Activated naive CD4-positive, alpha-beta T cell treated with anti-CD3 and anti-CD28 coated beads, Interleukin-2, amount 50 U/mL, for 72 hours (primary cell): ENCODE measurements at regions not wholly inside any gene's neighbourhood (a gene's known extent, or its start where the extent isn't known, plus 50 kb on each side); places are given as distances from the start of the nearest gene placed in this dataset.
A peak's percentile ranks its signal among the peaks of the same experiment; 100 is the strongest.
"Not testable (repeated sequence)": the region's sequence is repeated elsewhere in the genome, so short reads cannot be mapped to it uniquely, and the experiment has no call there.

Experiments used
- ATAC-seq, 2 donors: fragments of 150-1000 bp; cut with Tn5 transposase; 2 replicates each; pipeline ENCODE4 v1.10.0; 2021; ENCODE audit warnings: mild to moderate bottlenecking in 2 of 2, moderate library complexity in 2 of 2
- DNase-seq, 2 donors: peaks; one replicate each; pipeline ENCODE4 v3.0.0; 2021 to 2022; ENCODE audit warnings: low spot score in 2 of 2
- H3K27ac Mint-ChIP-seq, 2 donors: one replicate each; pipeline ENCODE4 v1.8.0; 2022; ENCODE audit warnings: mild to moderate bottlenecking in 2 of 2, mixed read lengths in 2 of 2
- H3K36me3 Mint-ChIP-seq, 2 donors: one replicate each; pipeline ENCODE4 v1.8.0; 2022; ENCODE audit warnings: mixed read lengths in 2 of 2
- H3K9me3 Mint-ChIP-seq, 2 donors: one replicate each; pipeline ENCODE4 v1.8.0; 2022; ENCODE audit warnings: mixed read lengths in 2 of 2

DNA sequence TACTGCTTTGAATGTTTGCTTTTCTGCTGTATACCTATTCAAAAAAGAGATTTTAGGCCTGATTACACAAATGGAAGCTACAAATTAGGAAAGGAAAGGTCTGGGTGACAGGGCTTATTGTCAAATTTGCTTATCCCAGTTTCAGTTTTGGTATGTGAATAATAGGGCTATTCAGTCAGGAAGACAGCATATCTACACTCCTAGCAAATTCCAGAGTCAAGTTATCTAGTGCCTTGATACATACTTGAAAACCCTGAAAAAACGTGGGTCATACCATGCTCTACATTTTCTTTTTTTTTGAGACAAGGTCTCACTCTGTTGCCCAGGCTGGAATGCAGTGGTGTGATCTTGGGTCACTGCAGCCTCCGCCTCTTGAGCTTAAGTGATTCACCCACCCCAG is 59.2 kb upstream of the CCDC180 start:
- not testable (repeated sequence) for H3K36me3 Mint-ChIP-seq, ATAC-seq, H3K9me3 Mint-ChIP-seq, DNase-seq
- peak overlapping the region in 1 of 2 donors; percentile 44 for H3K27ac Mint-ChIP-seq

DNA sequence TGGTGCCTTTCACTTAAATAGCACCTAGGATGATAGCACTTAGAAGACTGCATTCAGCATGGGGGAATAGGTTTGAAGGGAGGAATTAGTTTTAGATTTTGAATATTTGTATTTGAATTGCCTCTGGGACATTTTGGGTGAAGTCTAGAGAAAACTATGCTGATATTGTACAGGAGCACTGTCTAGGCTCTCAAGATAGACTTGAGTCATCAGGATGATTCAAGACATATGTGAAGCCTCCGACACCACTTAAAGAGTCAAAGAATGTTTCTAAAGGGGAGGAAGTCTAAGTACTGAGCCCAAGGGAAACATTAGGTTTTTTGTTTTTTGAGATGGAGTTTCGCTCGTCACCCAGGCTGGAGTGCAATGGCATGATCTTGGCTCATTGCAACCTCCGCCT is 63.9 kb upstream of the CCDC180 start:
- Mint-ChIP-seq H3K36me3 (peaks cover 0 to 3% of the 10 kb centered on the region in 2 donors), H3K9me3 (no peaks in the 10 kb centered on the region), H3K27ac (no peak overlapping the region)
- DNase-seq, result no peak
- ATAC-seq, result no peak

DNA sequence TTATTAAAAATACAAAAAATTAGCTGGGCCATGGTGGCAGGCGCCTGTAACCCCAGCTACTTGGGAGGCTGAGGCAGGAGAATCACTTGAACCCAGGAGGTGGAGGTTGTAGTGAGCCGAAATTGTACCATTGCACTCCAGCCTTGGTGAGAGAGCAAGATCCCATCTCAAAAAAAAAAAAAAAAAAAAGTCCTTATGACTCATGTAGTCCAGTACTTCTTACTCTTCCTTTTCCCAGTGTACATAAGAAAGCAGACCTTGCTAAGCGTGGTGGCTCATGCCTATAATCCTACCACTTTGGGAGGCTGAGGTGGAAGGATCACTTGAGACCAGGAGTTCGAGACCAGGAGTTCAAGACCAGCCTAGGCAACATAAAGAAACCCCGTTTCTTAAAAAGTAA is 66.0 kb upstream of the CCDC180 start:
- DNase-seq, H3K9me3 Mint-ChIP-seq, H3K27ac Mint-ChIP-seq, H3K36me3 Mint-ChIP-seq, ATAC-seq: not testable (repeated sequence)

DNA sequence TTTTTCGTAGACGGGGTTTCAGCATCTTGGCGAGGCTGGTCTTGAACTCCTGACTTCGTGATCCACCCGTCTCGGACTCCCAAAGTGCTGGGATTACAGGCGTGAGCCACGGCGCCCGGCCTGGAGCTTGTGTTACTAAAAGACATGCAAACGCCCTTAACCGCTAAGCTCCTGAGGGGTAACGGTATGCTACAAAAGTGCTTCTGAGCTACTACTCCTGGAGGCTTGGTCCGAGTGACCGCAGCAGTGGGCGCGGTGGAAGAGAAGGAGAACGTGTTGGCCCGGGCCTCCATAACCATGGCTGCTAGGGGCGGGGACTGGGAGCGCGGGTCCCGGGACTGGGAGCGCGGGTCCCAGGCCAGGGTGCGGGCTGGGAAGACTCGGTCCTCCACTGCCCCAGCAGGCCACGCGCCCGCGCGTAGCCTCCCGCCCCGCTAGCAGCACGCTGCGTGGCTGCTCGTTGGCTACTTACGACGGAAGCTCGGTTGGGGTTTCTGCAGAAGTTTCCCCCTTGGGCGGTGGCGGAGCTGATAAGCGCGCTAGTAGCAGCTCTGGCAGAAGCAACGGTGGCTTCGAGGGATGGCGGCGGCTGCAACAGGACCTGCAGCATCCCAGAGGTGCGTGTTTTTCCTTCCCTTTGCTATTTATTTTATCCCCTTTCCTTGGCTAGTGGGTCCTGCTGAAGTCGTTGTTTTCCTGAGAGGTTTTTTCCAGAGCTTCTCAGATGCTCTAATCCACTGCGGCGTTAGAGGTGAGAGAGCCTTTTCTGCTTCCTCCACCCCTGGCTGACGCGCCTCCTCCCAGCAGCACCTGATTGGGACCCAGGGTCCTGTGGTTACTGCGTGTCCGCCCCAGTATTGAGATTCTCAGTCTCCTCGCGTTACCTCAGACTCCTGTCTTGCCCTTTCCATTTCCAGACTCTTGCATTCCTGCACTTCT is 69.2 kb upstream of the CCDC180 start:
- peak; percentile 75 to 76 for DNase-seq
- Mint-ChIP-seq H3K36me3 (peaks cover 0 to 10% of the 10 kb centered on the region in 2 donors), H3K27ac (peak overlapping the region; percentile 84 to 97), H3K9me3 (no peaks in the 10 kb centered on the region)
- ATAC-seq, result peak; percentile 94

DNA sequence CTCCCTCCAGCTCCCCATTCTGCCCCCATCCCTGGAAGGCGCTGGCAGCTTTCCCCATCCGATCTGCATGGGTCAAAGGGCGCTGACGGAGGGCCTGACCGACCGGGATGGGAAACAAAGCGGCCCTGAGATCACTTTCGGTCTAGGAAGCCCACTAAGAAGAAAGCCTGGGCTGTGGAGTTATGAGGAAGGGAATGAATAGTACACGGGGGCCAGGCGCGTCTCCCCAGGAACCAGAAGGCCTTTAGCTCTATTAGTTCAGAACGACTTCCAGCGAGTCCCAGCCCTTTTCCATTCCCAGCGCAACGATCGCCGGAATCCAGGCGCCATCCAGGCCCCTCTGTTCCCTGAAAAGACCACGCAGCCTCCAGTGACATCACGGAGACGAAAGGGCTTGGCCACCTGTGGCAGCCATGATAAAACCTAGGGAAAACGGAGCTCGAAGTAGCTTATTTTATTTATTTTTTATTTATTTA is 70.1 kb upstream of the CCDC180 start:
- peak overlapping the region; percentile 84 to 97 for H3K27ac Mint-ChIP-seq
- no peak for DNase-seq
- H3K9me3 Mint-ChIP-seq, result no peaks in the 10 kb centered on the region
- no peak for ATAC-seq
- H3K36me3 Mint-ChIP-seq, result peaks cover 0 to 14% of the 10 kb centered on the region in 2 donors

DNA sequence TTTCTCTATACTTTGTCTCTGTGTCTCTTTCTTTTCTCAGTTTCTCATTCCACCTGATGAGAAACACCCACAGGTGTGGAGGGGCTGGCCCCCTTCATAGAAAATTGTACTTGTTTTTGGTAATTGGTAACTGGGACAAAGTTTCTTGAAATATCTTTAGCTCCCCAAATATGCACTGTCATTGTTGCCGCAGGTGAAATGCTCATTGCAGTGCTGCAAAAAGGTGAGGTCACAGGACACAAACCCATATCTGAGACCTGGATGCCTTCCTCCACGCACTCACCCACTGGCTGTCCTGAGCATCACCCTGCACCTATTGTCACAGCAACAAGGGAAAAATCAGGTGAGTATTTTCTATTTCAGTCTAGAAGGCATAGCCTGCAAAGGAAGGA is 74.5 kb upstream of the CCDC180 start:
- not testable (repeated sequence) for H3K9me3 Mint-ChIP-seq, ATAC-seq

DNA sequence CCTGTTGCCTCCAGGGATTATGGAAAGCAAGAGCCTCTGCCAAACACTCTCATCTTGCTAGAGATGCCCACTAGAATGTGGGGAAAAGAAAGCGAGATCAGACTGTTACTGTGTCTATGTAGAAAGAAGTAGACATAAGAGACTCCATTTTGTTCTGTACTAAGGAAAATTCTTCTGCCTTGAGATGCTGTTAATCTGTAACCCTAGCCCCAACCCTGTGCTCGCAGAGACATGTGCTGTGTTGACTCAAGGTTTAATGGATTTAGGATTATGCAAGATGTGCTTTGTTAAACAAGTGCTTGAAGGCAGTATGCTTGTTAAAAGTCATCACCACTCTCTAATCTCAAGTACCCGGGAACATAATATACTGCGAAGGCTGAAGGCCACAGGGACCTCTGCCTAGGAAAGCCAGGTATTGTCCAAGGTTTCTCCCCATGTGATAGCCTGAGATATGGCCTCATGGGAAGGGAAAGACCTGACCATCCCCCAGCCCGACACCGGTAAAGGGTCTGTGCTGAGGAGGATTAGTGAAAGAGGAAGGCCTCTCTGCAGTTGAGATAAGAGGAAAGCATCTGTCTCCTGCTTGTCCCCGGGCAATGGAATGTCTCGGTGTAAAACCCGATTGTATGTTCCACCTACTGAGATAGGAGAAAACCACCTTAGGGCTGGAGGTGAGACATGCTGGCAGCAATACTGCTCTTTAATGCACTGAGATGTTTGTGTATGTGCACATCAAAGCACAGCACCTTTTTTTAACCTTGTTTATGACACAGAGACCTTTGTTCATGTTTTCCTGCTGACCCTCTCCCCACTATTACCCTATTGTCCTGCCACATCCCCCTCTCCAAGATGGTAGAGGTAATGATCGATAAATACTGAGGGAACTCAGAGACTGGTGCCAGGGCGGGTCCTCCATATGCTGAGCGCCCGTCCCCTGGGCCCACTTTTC is 75.1 kb upstream of the CCDC180 start:
- H3K9me3 Mint-ChIP-seq, ATAC-seq, H3K27ac Mint-ChIP-seq, H3K36me3 Mint-ChIP-seq, DNase-seq: not testable (repeated sequence)

More for the DNA sequence above, 74.5 kb upstream of the CCDC180 start:
- DNase-seq, H3K36me3 Mint-ChIP-seq, H3K27ac Mint-ChIP-seq: not testable (repeated sequence)

DNA sequence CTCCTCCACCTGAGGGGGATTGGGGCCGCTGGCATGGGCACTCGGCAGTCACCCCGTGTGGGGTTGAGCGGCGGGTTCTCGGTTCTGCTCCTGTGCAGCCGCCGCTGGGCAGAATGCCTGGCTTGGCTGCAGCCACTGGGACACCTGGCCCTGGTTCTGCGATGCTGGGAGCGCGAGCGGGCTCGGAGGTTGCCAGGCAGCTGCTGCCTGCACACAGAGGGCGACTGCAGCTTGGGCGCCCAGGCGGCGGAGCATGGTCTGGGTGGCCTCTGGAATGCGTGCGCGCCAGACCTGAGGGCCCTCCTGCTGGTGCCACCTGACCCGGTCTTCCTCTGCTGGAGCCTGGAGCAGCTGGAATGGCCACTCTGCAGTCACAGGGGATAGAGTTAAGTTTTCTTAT is 85.1 kb upstream of the CCDC180 start:
- not testable (repeated sequence) for H3K27ac Mint-ChIP-seq, DNase-seq, H3K36me3 Mint-ChIP-seq, H3K9me3 Mint-ChIP-seq, ATAC-seq

DNA sequence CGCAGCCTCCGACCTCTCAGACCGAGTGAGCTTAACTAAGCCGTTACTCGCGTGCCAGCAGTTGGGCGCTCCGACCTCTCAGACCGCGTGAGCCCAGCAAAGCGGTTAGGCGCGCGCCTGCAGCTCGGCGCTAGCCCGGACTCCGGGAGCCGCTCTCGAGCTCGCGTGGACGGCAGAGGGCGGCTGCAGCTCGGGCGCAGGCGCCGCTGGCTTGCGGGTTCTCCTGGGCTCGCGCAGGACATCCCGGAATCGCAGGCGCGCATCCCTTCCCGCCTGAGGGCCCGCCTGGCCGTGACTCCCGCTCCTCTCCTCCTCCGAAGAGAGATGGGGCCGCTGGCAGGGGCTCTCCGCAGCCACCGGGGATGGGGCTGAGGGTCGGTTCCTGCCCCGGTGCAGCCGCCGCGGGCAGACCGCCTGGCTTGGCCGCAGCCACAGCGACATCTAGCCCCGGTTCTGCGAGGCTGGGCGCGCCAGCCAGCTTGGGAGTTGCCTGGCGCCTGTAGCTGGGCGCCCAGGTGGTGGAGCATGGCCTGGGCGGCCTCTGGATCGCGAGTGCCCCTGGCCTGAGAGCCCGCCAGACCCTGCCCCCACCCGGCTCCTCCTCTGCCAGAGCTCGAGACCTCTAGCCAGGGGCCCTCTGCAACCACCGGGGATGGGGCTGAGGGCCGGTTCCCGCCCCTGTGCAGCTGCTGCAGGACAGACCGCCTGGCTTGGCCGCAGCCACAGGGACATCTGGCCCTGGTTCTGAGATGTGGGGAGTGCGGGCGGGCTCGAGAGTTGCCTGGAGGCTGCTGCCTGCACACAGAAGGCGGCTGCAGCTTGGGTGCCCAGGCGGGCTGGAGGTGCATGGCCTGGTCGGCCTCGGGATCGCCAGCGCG is 85.7 kb upstream of the CCDC180 start:
- peak overlapping the region in 1 of 2 donors; percentile 6 for H3K27ac Mint-ChIP-seq
- peak; percentile 63 to 64 for DNase-seq
- H3K36me3 Mint-ChIP-seq, H3K9me3 Mint-ChIP-seq: not testable (repeated sequence)
- ATAC-seq, result peak; percentile 93 to 97

DNA sequence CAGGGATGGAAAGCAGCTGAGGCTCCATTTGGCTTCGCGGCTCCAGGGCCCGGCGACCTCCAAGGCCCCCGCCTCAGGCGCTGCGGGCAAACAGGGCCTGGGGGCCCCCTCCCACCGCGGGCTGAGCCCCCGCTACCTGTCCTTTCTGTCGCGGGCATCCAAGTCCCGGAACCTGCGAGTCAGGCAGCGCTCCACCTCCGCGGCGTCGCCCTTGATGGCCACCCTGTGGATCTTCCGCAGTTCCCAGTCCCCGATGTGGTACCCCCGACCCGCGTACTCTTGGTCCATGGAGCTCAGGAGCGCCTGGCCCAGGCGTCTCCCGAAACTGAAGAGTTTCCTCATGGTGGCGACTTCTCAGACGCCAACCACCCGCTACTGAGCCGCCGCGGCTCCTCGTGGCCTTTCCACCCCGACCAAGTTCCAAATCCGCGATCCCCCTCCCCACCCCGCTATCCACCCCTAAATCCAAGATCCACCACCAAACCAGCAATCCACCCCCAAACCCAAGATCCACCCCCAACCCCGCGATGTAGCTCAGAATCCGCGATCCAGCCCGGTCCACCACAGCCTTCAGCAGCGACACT is 86.5 kb upstream of the CCDC180 start:
- ATAC-seq (peak; percentile 18 to 20), DNase-seq (no peak)
- Mint-ChIP-seq H3K27ac (peak overlapping the region in 1 of 2 donors; percentile 6), H3K9me3 (no peaks in the 10 kb centered on the region), H3K36me3 (no peaks in the 10 kb centered on the region)

DNA sequence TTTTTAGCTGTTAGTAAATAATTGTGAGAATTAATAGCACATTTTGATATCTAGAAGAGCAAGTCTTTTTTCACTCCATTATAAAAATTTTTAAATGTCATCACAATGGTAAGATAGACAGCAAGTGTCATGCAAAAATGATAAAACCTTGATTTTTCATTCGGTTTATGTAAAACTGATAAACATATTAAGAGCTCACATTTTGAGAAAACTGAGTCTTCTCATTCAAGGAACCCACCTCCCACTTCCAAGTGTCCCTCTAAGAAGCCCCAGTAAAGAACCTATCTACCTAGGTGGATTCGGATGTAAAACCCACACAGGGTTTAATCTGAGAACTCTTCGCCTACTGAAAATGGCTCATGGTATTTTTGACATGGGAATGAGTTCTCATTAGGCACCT is 87.1 kb upstream of the CCDC180 start:
- ATAC-seq, DNase-seq, H3K36me3 Mint-ChIP-seq, H3K27ac Mint-ChIP-seq, H3K9me3 Mint-ChIP-seq: not testable (repeated sequence)

DNA sequence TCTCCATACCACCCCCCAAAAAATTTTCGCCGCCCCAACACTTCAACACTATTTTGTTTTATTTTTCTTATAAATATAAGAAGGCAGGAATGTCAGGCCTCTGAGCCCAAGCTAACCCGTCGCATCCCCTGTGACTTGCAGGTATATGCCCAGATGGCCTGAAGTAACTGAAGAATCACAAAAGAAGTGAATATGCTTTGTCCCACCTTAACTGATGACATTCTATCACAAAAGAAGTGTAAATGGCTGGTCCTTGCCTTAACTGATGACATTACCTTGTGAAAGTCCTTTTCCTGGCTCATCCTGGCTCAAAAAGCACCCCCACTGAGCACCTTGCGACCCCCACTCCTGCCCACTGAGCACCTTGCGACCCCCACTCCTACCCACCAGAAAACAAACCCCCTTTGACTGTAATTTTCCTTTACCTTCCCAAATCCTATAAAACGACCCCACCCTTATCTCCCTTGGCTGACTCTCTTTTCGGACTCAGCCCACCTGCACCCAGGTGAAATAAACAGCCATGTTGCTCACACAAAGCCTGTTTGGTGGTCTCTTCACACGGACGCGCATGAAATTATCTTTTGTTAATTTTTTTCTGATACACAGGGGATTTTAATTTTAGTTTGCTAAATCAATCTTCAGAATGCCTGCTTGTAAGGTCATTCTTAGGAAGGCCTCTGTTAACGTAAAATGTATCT is 87.9 kb upstream of the CCDC180 start:
- not testable (repeated sequence) for ATAC-seq, H3K9me3 Mint-ChIP-seq, DNase-seq, H3K27ac Mint-ChIP-seq, H3K36me3 Mint-ChIP-seq

DNA sequence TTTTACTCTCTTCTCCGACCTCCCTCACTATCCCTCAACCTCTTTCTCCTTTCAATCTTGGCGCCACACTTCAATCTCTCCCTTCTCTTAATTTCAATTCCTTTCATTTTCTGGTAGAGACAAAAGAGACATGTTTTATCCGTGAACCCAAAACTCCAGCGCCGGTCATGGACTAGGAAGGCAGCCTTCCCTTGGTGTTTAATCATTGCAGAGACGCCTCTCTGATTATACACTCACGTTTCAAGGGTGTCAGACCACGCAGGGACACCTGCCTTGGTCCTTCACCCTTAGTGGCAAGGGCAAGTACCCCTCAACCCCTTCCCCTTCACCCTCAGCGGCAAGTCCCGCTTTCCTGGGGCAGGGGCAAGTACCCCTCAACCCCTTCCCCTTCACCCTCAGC is 92.3 kb upstream of the CCDC180 start:
- ATAC-seq, H3K9me3 Mint-ChIP-seq, H3K27ac Mint-ChIP-seq, DNase-seq, H3K36me3 Mint-ChIP-seq: not testable (repeated sequence)

DNA sequence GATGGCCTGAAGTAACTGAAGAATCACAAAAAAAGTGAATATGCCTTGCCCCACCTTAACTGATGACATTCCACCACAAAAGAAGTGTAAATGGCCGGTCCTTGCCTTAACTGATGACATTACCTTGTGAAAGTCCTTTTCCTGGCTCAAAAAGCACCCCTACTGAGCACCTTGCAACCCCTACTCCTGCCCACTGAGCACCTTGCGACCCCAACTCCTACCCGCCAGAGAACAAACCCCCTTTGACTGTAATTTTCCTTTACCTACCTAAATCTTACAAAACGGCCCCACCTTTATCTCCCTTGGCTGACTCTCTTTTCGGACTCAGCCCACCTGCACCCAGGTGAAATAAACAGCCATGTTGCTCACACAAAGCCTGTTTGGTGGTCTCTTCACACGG is 92.9 kb upstream of the CCDC180 start:
- H3K9me3 Mint-ChIP-seq, DNase-seq, H3K27ac Mint-ChIP-seq, ATAC-seq, H3K36me3 Mint-ChIP-seq: not testable (repeated sequence)

DNA sequence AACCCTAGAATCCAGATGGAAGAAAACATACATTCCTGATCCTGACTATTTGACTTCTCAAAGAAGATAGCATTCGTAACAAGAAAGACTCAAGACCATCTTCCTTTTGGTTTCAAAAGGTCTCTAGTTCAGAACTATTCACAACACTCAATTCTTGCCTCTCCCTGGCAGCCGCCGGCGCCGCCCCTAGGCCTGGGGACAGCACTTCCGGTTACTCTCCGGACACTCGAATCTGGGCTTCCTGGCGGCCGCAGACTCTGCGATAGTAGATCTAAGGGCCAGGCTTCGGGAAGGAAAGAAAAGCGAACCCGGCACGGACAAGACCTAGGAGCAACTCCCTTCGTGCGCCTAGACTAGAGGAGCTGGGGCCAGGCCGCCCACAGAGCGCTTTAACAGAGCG is 107.8 kb upstream of the CCDC180 start:
- not testable (repeated sequence) for H3K9me3 Mint-ChIP-seq, H3K27ac Mint-ChIP-seq
- ATAC-seq, result peak in 1 of 2 donors; percentile 36

More for the DNA sequence above, 107.8 kb upstream of the CCDC180 start:
- H3K36me3 Mint-ChIP-seq, result peaks cover 0 to 13% of the 10 kb centered on the region in 2 donors
- not testable (repeated sequence) for DNase-seq
